Kidney (tissue), 13 donors: ENCODE measurements at regions not wholly inside any gene's neighbourhood (a gene's known extent, or its start where the extent isn't known, plus 50 kb on each side); places are given as distances from the start of the nearest gene placed in this dataset.

ENCODE experiments used
- DNase-seq, 5 donors: peaks; one replicate each; pipeline ENCODE4 v3.0.0-alpha.2; 2013 to 2020
- FAIRE-seq: peaks from 2 replicates; lab custom pipeline; 2012; peaks lifted over from hg19 to GRCh38; lab: Jason Lieb, UNC
- H3K27ac ChIP-seq, 2 donors: one replicate each; pipeline ENCODE4 v1.7.0; 2013; ENCODE audit warnings: low read depth in 2 of 2, low read length in 2 of 2, inconsistent platforms in 1 of 2
- H3K27me3 ChIP-seq: one replicate; pipeline ENCODE4 v1.7.1; 2013; ENCODE audit warnings: low read length, inconsistent platforms; ENCODE audit not compliant: control insufficient read depth, insufficient read depth
- H3K36me3 ChIP-seq, 3 donors: one replicate each; pipeline versions ENCODE4 v1.7.0 to v1.7.1; 2013; ENCODE audit warnings: low read length in 3 of 3, control low read depth in 1 of 3, inconsistent platforms in 1 of 3; ENCODE audit not compliant: insufficient read depth in 3 of 3, control insufficient read depth in 2 of 3
- H3K4me1 ChIP-seq, 3 donors: one replicate each; pipeline versions ENCODE4 v1.7.0 to v1.7.1; 2013; ENCODE audit warnings: low read length in 3 of 3, inconsistent platforms in 1 of 3, low read depth in 1 of 3; ENCODE audit not compliant: control insufficient read depth in 2 of 3, insufficient read depth in 2 of 3
- H3K4me3 ChIP-seq, 3 donors: one replicate each; pipeline versions ENCODE4 v1.7.0 to v1.8.1; 2013; ENCODE audit warnings: low read length in 3 of 3, control low read depth in 1 of 3, inconsistent platforms in 1 of 3
- H3K9ac ChIP-seq, 3 donors: one replicate each; pipeline versions ENCODE4 v1.7.0 to v1.7.1; 2013; ENCODE audit warnings: low read length in 3 of 3, control low read depth in 1 of 3, inconsistent platforms in 1 of 3
- H3K9me3 ChIP-seq, 3 donors: one replicate each; pipeline versions ENCODE4 v1.7.0 to v1.7.1; 2013; ENCODE audit warnings: low read length in 3 of 3, control low read depth in 1 of 3, inconsistent platforms in 1 of 3; ENCODE audit not compliant: control insufficient read depth in 2 of 3, insufficient read depth in 1 of 3
- intact Hi-C: fragments of 100-400 bp; cut with DNase I; formaldehyde crosslinking; loops from one replicate; pipeline ENCODE4 v1.11.1; 2022
- TF ChIP-seq, protein P1 (sequence below): IDR thresholded peaks from 3 replicates; pipeline ENCODE4 v1.5.1; 2012; ENCODE audit warnings: mild to moderate bottlenecking, moderate library complexity, borderline replicate concordance; ENCODE audit not compliant: insufficient read depth; ENCODE audit errors: extremely low read depth
- donor health status: control.
- donor health status: control.
- donor health status: control.
- donor health status: control.
- donor health status: control.
- donor health status: DM: yes; HTN: yes; CAD: no.
- donor health status: Normal renal cell carcinoma (clear cell type).

DNA sequence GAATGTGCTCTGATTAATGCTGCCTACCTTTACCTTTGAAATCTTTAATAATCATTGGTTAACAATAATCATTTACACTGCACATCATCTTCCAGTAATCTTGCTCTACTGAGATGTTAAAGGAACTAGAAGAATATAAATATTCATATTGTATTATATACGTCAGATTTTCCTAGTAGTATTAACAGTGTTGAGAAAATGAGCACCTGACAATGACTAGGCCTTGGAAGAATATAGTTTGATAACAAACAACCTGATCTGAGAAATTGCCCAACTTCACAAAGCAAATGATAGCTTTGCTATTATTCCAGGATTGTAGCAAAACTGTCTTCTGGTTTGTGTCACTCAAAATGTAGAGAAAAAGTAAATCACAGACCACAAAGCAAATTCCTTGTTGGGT, 467.1 kb downstream of the NOVA1 start:
- intact Hi-C loops, result no loop called here
- no peak overlapping the region for H3K4me3 ChIP-seq
- H3K27me3 ChIP-seq, result no peaks in the 10 kb centered on the region
- H3K36me3 ChIP-seq, result no peaks in the 10 kb centered on the region
- H3K9ac ChIP-seq, result no peak overlapping the region
- FAIRE-seq (no peak), DNase-seq (no peak)
- no peaks in the 10 kb centered on the region for H3K4me1 ChIP-seq
- TF ChIP-seq, protein P1, sequence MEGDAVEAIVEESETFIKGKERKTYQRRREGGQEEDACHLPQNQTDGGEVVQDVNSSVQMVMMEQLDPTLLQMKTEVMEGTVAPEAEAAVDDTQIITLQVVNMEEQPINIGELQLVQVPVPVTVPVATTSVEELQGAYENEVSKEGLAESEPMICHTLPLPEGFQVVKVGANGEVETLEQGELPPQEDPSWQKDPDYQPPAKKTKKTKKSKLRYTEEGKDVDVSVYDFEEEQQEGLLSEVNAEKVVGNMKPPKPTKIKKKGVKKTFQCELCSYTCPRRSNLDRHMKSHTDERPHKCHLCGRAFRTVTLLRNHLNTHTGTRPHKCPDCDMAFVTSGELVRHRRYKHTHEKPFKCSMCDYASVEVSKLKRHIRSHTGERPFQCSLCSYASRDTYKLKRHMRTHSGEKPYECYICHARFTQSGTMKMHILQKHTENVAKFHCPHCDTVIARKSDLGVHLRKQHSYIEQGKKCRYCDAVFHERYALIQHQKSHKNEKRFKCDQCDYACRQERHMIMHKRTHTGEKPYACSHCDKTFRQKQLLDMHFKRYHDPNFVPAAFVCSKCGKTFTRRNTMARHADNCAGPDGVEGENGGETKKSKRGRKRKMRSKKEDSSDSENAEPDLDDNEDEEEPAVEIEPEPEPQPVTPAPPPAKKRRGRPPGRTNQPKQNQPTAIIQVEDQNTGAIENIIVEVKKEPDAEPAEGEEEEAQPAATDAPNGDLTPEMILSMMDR, result no peak
- H3K27ac ChIP-seq, result no peak overlapping the region
- no peaks in the 10 kb centered on the region for H3K9me3 ChIP-seq

DNA sequence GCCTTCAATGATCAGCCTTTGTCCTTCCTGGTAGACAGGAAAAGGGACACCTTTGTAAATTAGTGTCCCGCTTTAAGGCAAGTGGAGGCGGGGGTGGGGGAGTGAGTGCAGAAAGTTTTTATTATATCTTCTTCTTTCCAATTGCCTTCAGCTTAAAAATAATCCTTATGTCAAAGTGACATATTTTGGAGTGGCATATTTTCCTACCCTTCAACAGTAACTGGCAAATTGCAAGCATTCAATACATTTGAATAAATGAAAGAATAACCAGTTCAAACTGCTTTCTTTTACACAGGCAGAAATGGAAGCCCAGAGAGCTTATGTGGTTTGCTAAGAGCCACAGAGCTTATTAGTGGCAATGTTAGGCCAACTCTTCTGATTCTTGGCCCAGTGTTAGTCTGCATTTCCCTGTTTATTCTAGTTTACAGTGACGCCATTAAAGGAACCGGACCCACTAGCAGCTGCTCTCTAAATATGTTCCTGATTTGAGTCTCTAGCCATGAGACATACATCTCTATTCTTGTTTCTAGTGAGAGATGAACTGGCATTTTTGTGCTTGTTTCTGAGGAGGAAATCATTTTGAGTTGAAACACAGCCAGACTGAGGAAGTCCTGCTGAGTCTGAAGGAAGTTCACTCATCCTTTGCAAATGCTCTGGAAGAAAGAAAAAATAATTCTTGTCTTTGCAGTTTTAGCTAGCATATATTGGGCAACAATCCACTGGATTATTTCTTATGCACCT, 468.7 kb downstream of the NOVA1 start:
- intact Hi-C loops, result no loop called here
- Histone ChIP-seq H3K27me3 (no peaks in the 10 kb centered on the region), H3K27ac (no peak overlapping the region), H3K36me3 (no peaks in the 10 kb centered on the region), H3K9ac (no peak overlapping the region), H3K4me3 (no peak overlapping the region), H3K4me1 (no peaks in the 10 kb centered on the region), H3K9me3 (no peaks in the 10 kb centered on the region)
- TF ChIP-seq, protein P1, result no peak
- DNase-seq (peak in 1 of 5 donors; percentile 8), FAIRE-seq (no peak)

DNA sequence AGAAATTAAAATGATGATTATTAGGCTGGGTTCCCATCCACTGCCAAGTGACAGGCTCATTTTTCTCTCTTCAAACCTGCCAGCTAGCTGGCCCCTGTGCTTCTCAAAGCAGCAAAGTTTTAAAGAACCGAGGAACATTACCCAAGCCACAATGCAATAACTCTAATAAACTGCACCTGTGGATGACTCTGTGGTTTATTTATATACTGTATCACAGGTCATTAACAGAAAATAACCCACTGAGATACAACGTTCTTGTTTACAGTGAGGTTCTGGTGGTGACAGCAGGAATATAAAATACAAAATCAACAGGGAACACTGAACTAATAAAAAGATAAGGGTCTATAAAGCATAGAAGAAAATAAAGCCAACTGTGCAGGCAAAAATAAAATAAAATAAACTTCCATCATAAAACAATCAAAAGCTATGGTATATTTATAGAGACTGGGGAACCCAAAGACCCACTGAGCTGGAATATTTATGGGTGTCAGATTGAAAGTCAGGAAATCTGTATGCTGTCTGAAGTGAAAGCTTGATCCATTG, 472.9 kb downstream of the NOVA1 start:
- Histone ChIP-seq H3K27me3 (no peaks in the 10 kb centered on the region), H3K4me1 (no peaks in the 10 kb centered on the region), H3K9ac (no peak overlapping the region), H3K36me3 (no peaks in the 10 kb centered on the region), H3K9me3 (no peaks in the 10 kb centered on the region), H3K4me3 (no peak overlapping the region), H3K27ac (no peak overlapping the region)
- intact Hi-C loops, result no loop called here
- TF ChIP-seq, protein P1, result no peak
- peak in 2 of 5 donors; percentile 17 to 39 for DNase-seq
- FAIRE-seq, result no peak
